SH-SY5Y (cell line): ENCODE measurements at regions not wholly inside any gene's neighbourhood (a gene's known extent, or its start where the extent isn't known, plus 50 kb on each side); places are given as distances from the start of the nearest gene placed in this dataset.

Experiments used
- GATA2 ChIP-seq: IDR thresholded peaks from 2 replicates; pipeline ENCODE4 v1.6.1; 2011; ENCODE audit warnings: mild to moderate bottlenecking, low read depth, low read length
- GATA3 ChIP-seq: IDR thresholded peaks from 2 replicates; pipeline ENCODE4 v1.6.1; 2011; ENCODE audit warnings: low read depth, mild to moderate bottlenecking, low read length, moderate library complexity

- TF ChIP-seq GATA2 (no peak), GATA3 (no peak)
Observed at GRCh38 chr5:174553556-174553955, 170.8 kb upstream of the MSX2 start.
